K562 (cell line): ENCODE measurements at regions not wholly inside any gene's neighbourhood (a gene's known extent, or its start where the extent isn't known, plus 50 kb on each side); places are given as distances from the start of the nearest gene placed in this dataset.
A peak's percentile ranks its signal among the peaks of the same experiment; 100 is the strongest.

ENCODE experiments used
- ATAC-seq: fragments of 200-7000 bp; cut with Tn5 transposase; 3 replicates; pipeline ENCODE4 v1.9.1; 2020; ENCODE audit warnings: moderate library complexity
- BruUV-seq: library from RNA; stranded (reverse); fragments of 400-500 nt; replicated peaks from 2 replicates; lab custom pipeline; 2021; lab: Mats Ljungman, UMichigan
- CTCF ChIA-PET: fragments of 300-600 bp; formaldehyde crosslinking; extraction: SDS; loops from one replicate; lab custom pipeline; 2021; ENCODE audit warnings: low intra/inter-chr PET ratio; lab: Yijun Ruan, JAX
- POLR2A ChIA-PET: fragments of 300-600, 350-650 bp; sonication (Branson Sonifier 250); formaldehyde crosslinking; extraction: SDS; loops from one replicate; lab custom pipeline; 2021; ENCODE audit warnings: antibody characterized with exemption, inconsistent platforms; lab: Yijun Ruan, JAX
- DNase-seq, 4 experiments: peaks; one replicate each; pipeline versions ENCODE4 v3.0.0 to v3.0.0-alpha.2; 2011 to 2018; ENCODE audit warnings: low spot score in 3 of 4, mixed read lengths in 3 of 4; ENCODE audit errors: extremely low read depth in 1 of 4
- FAIRE-seq: peaks from 2 replicates; lab custom pipeline; 2011; peaks lifted over from hg19 to GRCh38; lab: Jason Lieb, UNC
- H2AFZ ChIP-seq: 2 replicates; pipeline ENCODE4 v1.6.0; 2011; ENCODE audit warnings: low read depth, low read length, control low read depth, inconsistent platforms
- H3K27ac ChIP-seq: fragments of 200-600 bp; 3 replicates; pipeline ENCODE4 v1.8.0; 2011; ENCODE audit warnings: low read depth, mild to moderate bottlenecking, control low read depth, inconsistent platforms, low read length, moderate library complexity, mixed read lengths; ENCODE audit errors: extremely low read depth
- H3K27me3 ChIP-seq, 2 experiments: fragments of 300-600 bp in 1 of 2; 2 replicates in 1 of 2; 3 replicates in 1 of 2; pipeline versions ENCODE4 v1.6.0 to v1.8.0; 2011; ENCODE audit warnings: inconsistent platforms in 2 of 2, low read length in 2 of 2, mild to moderate bottlenecking in 1 of 2, mixed read lengths in 1 of 2, moderate library complexity in 1 of 2; ENCODE audit not compliant: control insufficient read depth in 2 of 2, insufficient read depth in 2 of 2
- H3K36me3 ChIP-seq: fragments of 300-600 bp; 3 replicates; pipeline ENCODE4 v1.8.0; 2011; ENCODE audit warnings: mild to moderate bottlenecking, low read length, inconsistent platforms; ENCODE audit not compliant: control insufficient read depth, insufficient read depth
- H3K4me1 ChIP-seq, 2 experiments: fragments of 200-600 bp in 1 of 2; replicated peaks in 1 of 2; 2 replicates in 1 of 2; 3 replicates in 1 of 2; pipeline versions ENCODE4 v1.5.1 to v1.8.0; 2011; ENCODE audit warnings: inconsistent platforms in 2 of 2, low read length in 2 of 2, mild to moderate bottlenecking in 1 of 2, mixed read lengths in 1 of 2, moderate library complexity in 1 of 2; ENCODE audit not compliant: control insufficient read depth in 2 of 2, insufficient read depth in 2 of 2
- H3K4me2 ChIP-seq: 2 replicates; pipeline ENCODE4 v1.6.1; 2011; ENCODE audit warnings: low read length, control low read depth, inconsistent platforms, mixed read lengths; ENCODE audit not compliant: insufficient read depth
- H3K4me3 ChIP-seq: fragments of 200-600 bp; sonication (generic), shearing (Covaris generic); 2 replicates; pipeline ENCODE4 v1.5.1; 2016; ENCODE audit warnings: control low read depth, inconsistent platforms
- H3K79me2 ChIP-seq: fragments of 200-600 bp; 3 replicates; pipeline ENCODE4 v1.8.0; 2011; ENCODE audit warnings: low read length, inconsistent platforms; ENCODE audit not compliant: control insufficient read depth, insufficient read depth
- H3K9ac ChIP-seq, 2 experiments: 2 replicates each; pipeline versions ENCODE4 v1.6.0 to v1.6.1; 2011; ENCODE audit warnings: low read depth in 2 of 2, low read length in 2 of 2, control low read depth in 1 of 2, inconsistent platforms in 1 of 2, mild to moderate bottlenecking in 1 of 2, mixed read lengths in 1 of 2; ENCODE audit not compliant: insufficient read depth in 1 of 2
- H3K9me1 ChIP-seq: one replicate; pipeline ENCODE4 v1.6.0; 2011; ENCODE audit warnings: inconsistent platforms, mild to moderate bottlenecking, low read length, moderate library complexity; ENCODE audit not compliant: control insufficient read depth, insufficient read depth
- H3K9me3 ChIP-seq: replicated peaks from 2 replicates; pipeline ENCODE4 v1.5.1; 2011; ENCODE audit warnings: low read depth, low read length, inconsistent platforms; ENCODE audit not compliant: control insufficient read depth, insufficient read depth
- H4K20me1 ChIP-seq: replicated peaks from 2 replicates; pipeline ENCODE4 v1.6.1; 2011; ENCODE audit warnings: low read length, inconsistent platforms, mixed read lengths; ENCODE audit not compliant: control insufficient read depth, insufficient read depth
- BCOR ChIP-seq: fragments of 450-650 bp; IDR thresholded peaks from 2 replicates; pipeline ENCODE4 v1.6.1; 2016
- ELK1 ChIP-seq: sonication (generic); formaldehyde crosslinking; IDR thresholded peaks from 2 replicates; pipeline ENCODE4 v1.8.1; 2022; ENCODE audit warnings: missing genetic modification reagents
- HMGN3 ChIP-seq: IDR thresholded peaks from 2 replicates; pipeline ENCODE4 v1.6.1; 2011; ENCODE audit warnings: borderline replicate concordance, low read depth, mild to moderate bottlenecking, mixed read lengths, low read length; ENCODE audit not compliant: insufficient read length; ENCODE audit errors: extremely low read depth
- LEF1 ChIP-seq: fragments of 450-650 bp; IDR thresholded peaks from 2 replicates; pipeline ENCODE4 v1.6.1; 2016; ENCODE audit warnings: mild to moderate bottlenecking
- MAFF ChIP-seq: IDR thresholded peaks from 2 replicates; pipeline ENCODE4 v1.6.1; 2012; ENCODE audit warnings: low read length, improper control_type of control experiment
- POLR2A ChIP-seq: fragments of 450-650 bp; conservative IDR thresholded peaks from 2 replicates; pipeline ENCODE4 v1.6.1; 2016
- POLR3A ChIP-seq: IDR thresholded peaks from 2 replicates; pipeline ENCODE4 v1.6.1; 2011; ENCODE audit warnings: borderline replicate concordance, mild to moderate bottlenecking, moderate library complexity; ENCODE audit not compliant: insufficient read length, insufficient read depth; ENCODE audit errors: extremely low read depth
- TBL1XR1 ChIP-seq, 2 experiments: IDR thresholded peaks; 2 replicates each; pipeline ENCODE4 v1.6.1; 2012; ENCODE audit warnings: improper control_type of control experiment in 2 of 2, low read length in 2 of 2, mild to moderate bottlenecking in 1 of 2
- ZFP1 ChIP-seq: fragments of 450-650 bp; formaldehyde crosslinking; IDR thresholded peaks from 2 replicates; pipeline ENCODE4 v1.4.0; 2020; ENCODE audit warnings: mild to moderate bottlenecking, mixed read lengths
- ZNF316 ChIP-seq: fragments of 450-650 bp; IDR thresholded peaks from 2 replicates; pipeline ENCODE4 v1.6.1; 2016
- WGBS: fragments of 100-300 bp; shearing (Covaris generic); methylation state at CpG from one replicate; pipeline ENCODE4 v1.1.6; 2016; ENCODE audit warnings: low coverage, mixed read lengths; ENCODE audit not compliant: insufficient coverage; ENCODE audit errors: missing lambda C conversion rate; 5-methylcytosine and 5-hydroxymethylcytosine counted together
- in situ Hi-C: fragments of 300-500 bp; cut with MboI; formaldehyde crosslinking; loops from 4 replicates; pipeline ENCODE4 v1.15.0; 2018; ENCODE audit warnings: inconsistent platforms, mixed read lengths
- intact Hi-C: fragments of 100-400 bp; cut with micrococcal nuclease; formaldehyde crosslinking; loops from 2 replicates; pipeline ENCODE4 v1.14.2; 2022

DNA sequence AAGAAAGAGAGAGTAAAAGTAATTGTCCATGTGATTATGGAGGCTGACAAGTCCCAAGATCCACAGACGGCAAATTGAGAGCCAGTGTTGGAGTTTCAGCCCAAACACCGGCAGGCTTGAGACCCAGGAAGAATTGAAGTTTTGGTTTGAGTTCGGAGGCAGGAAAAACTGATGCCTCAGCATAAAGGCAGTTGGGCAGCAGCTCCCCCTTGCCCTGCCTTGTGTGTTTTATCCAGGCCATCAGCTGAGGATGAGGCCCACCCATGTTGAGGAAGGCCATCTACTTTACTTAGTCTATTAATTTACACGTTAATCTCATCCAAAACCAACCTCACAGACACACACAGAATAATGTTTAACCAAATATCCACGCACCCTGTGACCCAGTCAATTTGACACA lies 64.6 kb upstream of the SERPINE2 start:
- Histone ChIP-seq H3K79me2 (no peaks in the 10 kb centered on the region), H3K27me3 (no peaks in the 10 kb centered on the region), H3K27ac (no peak overlapping the region), H3K9me1 (no peaks in the 10 kb centered on the region), H3K4me2 (no peak overlapping the region), H3K9ac (no peak overlapping the region), H3K36me3 (no peaks in the 10 kb centered on the region), H3K9me3 (no peaks in the 10 kb centered on the region), H3K4me3 (no peak overlapping the region), H3K4me1 (no peaks in the 10 kb centered on the region), H2AFZ (no peak overlapping the region), H4K20me1 (no peaks in the 10 kb centered on the region)
- 2% methylated on average over 5 of the region's 5 CpGs for WGBS
- DNase-seq = no peak
- intact Hi-C loops = no loop called here
- TF ChIP-seq MAFF (0 out of 2 replicates have a peak, but pooled peaks have one; percentile 11), BCOR (no peak), ZNF316 (peak; percentile 45; the same call in 1 of the 2 replicates)
- FAIRE-seq = no peak
- in situ Hi-C loops = no loop called here
- CTCF ChIA-PET = no interaction called here
- no TSS peak for BruUV-seq
- POLR2A ChIA-PET = no interaction called here
- ATAC-seq = no peak

- no peak overlapping the region for H3K9ac ChIP-seq
- CTCF ChIA-PET = no interaction called here
- FAIRE-seq (no peak), ATAC-seq (no peak), DNase-seq (no peak)
- 0% methylated on average over 1 of the region's 1 CpG for WGBS
- BruUV-seq = no TSS peak
- no peaks in the 10 kb centered on the region for H3K9me1 ChIP-seq
- H3K4me3 ChIP-seq = no peak overlapping the region
- in situ Hi-C loops = no loop called here
- no peaks in the 10 kb centered on the region for H3K79me2 ChIP-seq
- no peaks in the 10 kb centered on the region for H3K36me3 ChIP-seq
- H3K27ac ChIP-seq = no peak overlapping the region
- POLR2A ChIA-PET = no interaction called here
- no peaks in the 10 kb centered on the region for H4K20me1 ChIP-seq
- H3K9me3 ChIP-seq = no peaks in the 10 kb centered on the region
- H3K4me2 ChIP-seq = no peak overlapping the region
- intact Hi-C loops = no loop called here
- no peak for TF ChIP-seq HMGN3
- no peak for TF ChIP-seq POLR2A
- TF ChIP-seq POLR3A = no peak
- no peak for TF ChIP-seq TBL1XR1 (IDR thresholded peaks at IDR 0.05; ENCODE audit: low read length in 2 of 2)
- no peak for TF ChIP-seq ZFP1
- no peak for TF ChIP-seq ELK1 (CRISPR knock-in tag)
- TF ChIP-seq LEF1 = no peak
- no peaks in the 10 kb centered on the region for H3K4me1 ChIP-seq
- no peaks in the 10 kb centered on the region for H3K27me3 ChIP-seq
- H2AFZ ChIP-seq = no peak overlapping the region
These were observed 63.9 kb upstream of the SERPINE2 start for GRCh38 chr2:224102991-224103390.
